GM21423 (cell line): ENCODE measurements at regions not wholly inside any gene's neighbourhood (a gene's known extent, or its start where the extent isn't known, plus 50 kb on each side); places are given as distances from the start of the nearest gene placed in this dataset.
"Not testable (repeated sequence)": the region's sequence is repeated elsewhere in the genome, so short reads cannot be mapped to it uniquely, and the experiment has no call there.

Experiments used
- ATAC-seq: cut with Tn5 transposase; IDR thresholded peaks from one replicate; pipeline ENCODE4 v1.9.1; 2021; ENCODE audit warnings: mild to moderate bottlenecking, moderate library complexity; ENCODE audit not compliant: unreplicated experiment

- ATAC-seq = no peak
These were observed 544.3 kb upstream of the ARRDC3 start for GRCh38 chr5:91927439-91927838.

- ATAC-seq = no peak
These were observed 542.1 kb upstream of the ARRDC3 start for GRCh38 chr5:91925249-91925648.

GRCh38 chr5:91917037-91917814 is 534.1 kb upstream of the ARRDC3 start:
- ATAC-seq = not testable (repeated sequence)

GRCh38 chr5:91910655-91911054 is 527.5 kb upstream of the ARRDC3 start:
- ATAC-seq = no peak

- ATAC-seq = no peak
These were observed 527.1 kb upstream of the ARRDC3 start for GRCh38 chr5:91910247-91910646.

- no peak for ATAC-seq
These were observed 523.4 kb upstream of the ARRDC3 start for GRCh38 chr5:91906494-91906893.

- ATAC-seq = no peak
These were observed 522.9 kb upstream of the ARRDC3 start for GRCh38 chr5:91906027-91906426.

GRCh38 chr5:91898898-91899297 is 515.8 kb upstream of the ARRDC3 start:
- ATAC-seq = no peak

- ATAC-seq = no peak
These were observed 514.9 kb upstream of the ARRDC3 start for GRCh38 chr5:91898019-91898418.

- ATAC-seq = no peak
These were observed 505.7 kb upstream of the ARRDC3 start for GRCh38 chr5:91888810-91889209.

GRCh38 chr5:91885291-91886265 is 502.5 kb upstream of the ARRDC3 start:
- no peak for ATAC-seq

GRCh38 chr5:91884036-91884435 is 500.9 kb upstream of the ARRDC3 start:
- no peak for ATAC-seq

- ATAC-seq = no peak
These were observed 492.2 kb upstream of the ARRDC3 start for GRCh38 chr5:91875196-91875779.

- ATAC-seq = no peak
These were observed 484.7 kb upstream of the ARRDC3 start for GRCh38 chr5:91867799-91868198.

- ATAC-seq = no peak
These were observed 482.8 kb upstream of the ARRDC3 start for GRCh38 chr5:91865915-91866314.

GRCh38 chr5:91864962-91865361 is 481.8 kb upstream of the ARRDC3 start:
- ATAC-seq = no peak

GRCh38 chr5:91851670-91852069 is 468.6 kb upstream of the ARRDC3 start:
- ATAC-seq = no peak

- ATAC-seq = no peak
These were observed 466.9 kb upstream of the ARRDC3 start for GRCh38 chr5:91850031-91850430.

GRCh38 chr5:91849069-91849468 is 466.0 kb upstream of the ARRDC3 start:
- no peak for ATAC-seq

GRCh38 chr5:91848453-91848852 is 465.3 kb upstream of the ARRDC3 start:
- no peak for ATAC-seq

- no peak for ATAC-seq
These were observed 458.3 kb upstream of the ARRDC3 start for GRCh38 chr5:91841423-91841822.
